Ishikawa (cell line): ENCODE measurements at regions not wholly inside any gene's neighbourhood (a gene's known extent, or its start where the extent isn't known, plus 50 kb on each side); places are given as distances from the start of the nearest gene placed in this dataset.

Source experiments
- CREB1 ChIP-seq: IDR thresholded peaks from 2 replicates; pipeline ENCODE4 v1.6.1; 2012; ENCODE audit warnings: low read depth
- RAD21 ChIP-seq: IDR thresholded peaks from 2 replicates; pipeline ENCODE4 v1.6.1; 2012; ENCODE audit warnings: low read depth

- TF ChIP-seq RAD21 (no peak), CREB1 (no peak)
Observed at GRCh38 chr2:215527736-215528135, 91.9 kb upstream of the FN1 start.
